Karpas-422 (cell line): ENCODE measurements at regions not wholly inside any gene's neighbourhood (a gene's known extent, or its start where the extent isn't known, plus 50 kb on each side); places are given as distances from the start of the nearest gene placed in this dataset.
"Not testable (repeated sequence)": the region's sequence is repeated elsewhere in the genome, so short reads cannot be mapped to it uniquely, and the experiment has no call there.

Experiments
- DNase-seq: peaks from one replicate; pipeline ENCODE4 v3.0.0-alpha.2; 2015
- H2AFZ ChIP-seq: fragments of 200-600 bp; sonication (generic); 2 replicates; pipeline ENCODE4 v1.6.1; 2014; ENCODE audit warnings: antibody characterized with exemption, low read length, mixed read lengths
- H3K27ac ChIP-seq: fragments of 200-600 bp; sonication (generic); 2 replicates; pipeline ENCODE4 v1.5.1; 2014; ENCODE audit warnings: mild to moderate bottlenecking, low read length, moderate library complexity
- H3K27me3 ChIP-seq: fragments of 200-600 bp; sonication (generic); 2 replicates; pipeline ENCODE4 v1.6.1; 2014; ENCODE audit warnings: low read length, mixed read lengths
- H3K36me3 ChIP-seq: fragments of 200-600 bp; sonication (generic); 2 replicates; pipeline ENCODE4 v1.6.1; 2014; ENCODE audit warnings: low read length, mixed read lengths; ENCODE audit not compliant: insufficient read depth
- H3K4me1 ChIP-seq: fragments of 200-600 bp; sonication (generic); 2 replicates; pipeline ENCODE4 v1.6.1; 2014; ENCODE audit warnings: mild to moderate bottlenecking, low read length, mixed read lengths
- H3K4me2 ChIP-seq: fragments of 200-600 bp; sonication (generic); 2 replicates; pipeline ENCODE4 v1.6.1; 2014; ENCODE audit warnings: low read length, low read depth, mild to moderate bottlenecking; ENCODE audit not compliant: poor library complexity, severe bottlenecking
- H3K4me3 ChIP-seq: fragments of 200-600 bp; sonication (generic); 2 replicates; pipeline ENCODE4 v1.5.1; 2014; ENCODE audit warnings: mild to moderate bottlenecking, antibody characterized with exemption, low read length, mixed read lengths
- H3K79me2 ChIP-seq: fragments of 200-600 bp; sonication (generic); 2 replicates; pipeline ENCODE4 v1.6.1; 2014; ENCODE audit warnings: mild to moderate bottlenecking, low read length, mixed read lengths
- H3K9ac ChIP-seq: fragments of 200-600 bp; sonication (generic); 2 replicates; pipeline ENCODE4 v1.6.0; 2014; ENCODE audit warnings: low read length
- H3K9me2 ChIP-seq: fragments of 200-600 bp; sonication (generic), shearing (Covaris generic); replicated peaks from 2 replicates; pipeline ENCODE4 v1.6.0; 2014; ENCODE audit warnings: mild to moderate bottlenecking, low read length, moderate library complexity; ENCODE audit not compliant: insufficient read depth
- H3K9me3 ChIP-seq: fragments of 300-700, 200-600 bp; sonication (generic); 2 replicates; pipeline ENCODE4 v1.6.1; 2014; ENCODE audit warnings: low read length, mixed read lengths
- H4K20me1 ChIP-seq: fragments of 200-600 bp; sonication (generic); 2 replicates; pipeline ENCODE4 v1.6.1; 2014; ENCODE audit warnings: mild to moderate bottlenecking, antibody characterized with exemption, low read length, low read depth; ENCODE audit not compliant: insufficient read depth

- H2AFZ ChIP-seq, H3K9me2 ChIP-seq, H3K9ac ChIP-seq, H3K27me3 ChIP-seq, H3K27ac ChIP-seq, H3K79me2 ChIP-seq, DNase-seq, H3K4me1 ChIP-seq, H3K4me2 ChIP-seq, H3K36me3 ChIP-seq, H3K4me3 ChIP-seq, H4K20me1 ChIP-seq, H3K9me3 ChIP-seq: not testable (repeated sequence)
These were observed 119.0 kb upstream of the ZNF469 start for GRCh38 chr16:88263681-88264287.

DNA sequence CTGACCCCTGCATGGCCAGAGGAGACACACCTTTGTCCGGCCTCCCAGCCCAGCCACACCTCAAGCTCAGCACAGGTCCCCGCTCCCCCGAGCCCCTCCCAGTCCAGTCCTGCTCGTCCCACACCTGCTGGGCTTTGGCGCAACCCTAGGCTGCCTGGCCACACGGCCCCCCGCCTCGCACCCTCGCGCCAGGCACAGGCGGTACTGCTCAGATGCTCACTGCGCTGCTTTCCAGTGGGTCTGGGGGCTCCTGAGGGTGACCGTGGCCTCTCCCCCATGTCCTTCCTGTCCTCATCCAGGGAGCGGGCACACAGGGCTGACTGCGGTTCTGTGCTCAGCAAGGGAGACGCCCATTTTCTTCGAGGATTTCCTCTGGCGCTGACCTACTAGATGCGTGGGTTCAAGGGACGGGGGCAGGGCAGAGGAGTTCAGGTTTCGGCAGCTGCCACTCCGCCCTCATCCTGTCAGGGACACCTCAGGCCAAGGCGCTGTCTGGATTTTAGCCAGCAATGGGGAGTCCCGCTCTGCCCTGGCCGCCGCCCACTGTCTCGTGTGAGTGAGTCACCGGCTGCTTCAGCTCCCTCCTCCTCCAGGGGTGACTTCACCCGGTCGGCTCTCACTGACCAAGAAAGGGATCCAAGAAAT, 118.0 kb upstream of the ZNF469 start:
- no peaks in the 10 kb centered on the region for H3K79me2 ChIP-seq
- H3K9me3 ChIP-seq = no peaks in the 10 kb centered on the region
- no peaks in the 10 kb centered on the region for H4K20me1 ChIP-seq
- H3K27ac ChIP-seq = no peak overlapping the region
- DNase-seq = no peak
- H3K36me3 ChIP-seq = no peaks in the 10 kb centered on the region
- no peak overlapping the region for H3K4me2 ChIP-seq
- no peaks in the 10 kb centered on the region for H3K27me3 ChIP-seq
- H3K9ac ChIP-seq = no peak overlapping the region
- H3K4me3 ChIP-seq = no peak overlapping the region
- H3K9me2 ChIP-seq = no peaks in the 10 kb centered on the region
- no peaks in the 10 kb centered on the region for H3K4me1 ChIP-seq
- no peak overlapping the region for H2AFZ ChIP-seq

DNA sequence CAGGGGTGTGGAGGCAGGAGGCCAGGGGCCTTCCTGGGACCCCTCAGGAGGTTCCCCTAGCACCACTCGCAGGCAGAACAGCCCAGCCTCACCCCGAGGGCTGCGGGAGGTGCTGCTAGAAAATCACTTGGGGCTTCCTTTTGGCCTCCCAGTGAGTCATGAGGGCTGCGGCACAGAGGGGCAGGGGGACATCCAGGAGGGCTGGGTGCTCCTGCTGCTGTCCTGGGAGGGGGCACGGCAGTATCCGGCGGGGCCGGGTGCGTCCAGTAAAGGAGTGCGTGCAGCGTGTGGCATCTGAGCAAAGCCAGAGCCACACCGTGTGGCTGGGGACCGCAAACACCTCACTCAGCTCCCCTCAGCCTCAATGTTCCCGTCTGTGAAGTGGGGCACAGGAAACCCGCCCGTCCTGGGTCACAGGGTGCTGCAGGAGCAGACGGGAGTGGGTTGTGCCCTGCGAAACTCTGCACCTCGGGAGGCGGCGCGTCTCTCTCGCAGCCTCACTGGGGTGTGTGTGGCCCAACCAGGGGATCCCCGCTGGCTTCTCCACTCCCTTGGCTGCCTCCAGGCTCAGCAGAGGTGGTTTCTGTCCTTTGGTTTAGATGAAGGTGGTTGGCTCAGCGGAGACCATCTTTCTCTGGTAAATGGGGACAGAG, 117.3 kb upstream of the ZNF469 start:
- H3K27ac ChIP-seq, H3K79me2 ChIP-seq: not testable (repeated sequence)

GRCh38 chr16:88266036-88266435, 116.7 kb upstream of the ZNF469 start:
- not testable (repeated sequence) for H3K4me1 ChIP-seq, H3K36me3 ChIP-seq, H3K9ac ChIP-seq, DNase-seq, H3K9me3 ChIP-seq, H3K4me2 ChIP-seq, H2AFZ ChIP-seq, H3K4me3 ChIP-seq, H3K27me3 ChIP-seq, H3K27ac ChIP-seq, H3K79me2 ChIP-seq, H3K9me2 ChIP-seq, H4K20me1 ChIP-seq

More for the DNA sequence above, 117.3 kb upstream of the ZNF469 start:
- H3K27me3 ChIP-seq, H3K4me1 ChIP-seq, H3K36me3 ChIP-seq, H3K4me3 ChIP-seq, H2AFZ ChIP-seq, H3K9ac ChIP-seq, H4K20me1 ChIP-seq, H3K9me2 ChIP-seq, H3K9me3 ChIP-seq, H3K4me2 ChIP-seq, DNase-seq: not testable (repeated sequence)

DNA sequence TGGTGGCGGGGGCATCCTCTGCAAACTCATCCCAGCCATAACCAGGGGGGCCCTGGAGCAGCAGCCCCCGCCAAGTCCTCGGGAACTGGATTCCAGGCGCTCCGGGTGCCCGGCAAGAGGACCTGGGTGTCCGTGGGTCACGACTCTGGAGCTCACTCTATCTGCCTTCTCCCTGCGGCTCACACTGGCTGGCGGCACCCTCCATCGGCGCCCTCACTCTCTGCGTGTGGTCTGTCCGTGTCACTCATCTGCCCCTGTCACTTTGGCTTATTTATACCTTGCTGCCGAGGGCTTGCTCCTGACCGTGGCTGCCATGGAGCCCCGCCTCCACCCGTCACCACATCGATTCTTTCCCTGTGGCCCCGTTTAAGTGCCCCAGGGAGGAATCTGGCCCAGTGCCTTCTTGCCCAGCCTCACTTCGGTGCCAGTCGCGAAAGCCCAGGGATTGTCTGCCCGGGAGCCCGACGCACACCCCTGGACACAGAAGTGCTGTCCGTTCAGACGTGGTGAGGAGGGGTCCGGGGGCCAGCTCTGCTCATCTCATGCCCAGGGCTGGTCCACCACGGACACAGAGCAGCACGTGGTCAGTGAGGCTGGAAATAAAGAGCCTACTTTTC, 115.7 kb upstream of the ZNF469 start:
- not testable (repeated sequence) for H4K20me1 ChIP-seq, H3K9ac ChIP-seq, H3K27me3 ChIP-seq

DNA sequence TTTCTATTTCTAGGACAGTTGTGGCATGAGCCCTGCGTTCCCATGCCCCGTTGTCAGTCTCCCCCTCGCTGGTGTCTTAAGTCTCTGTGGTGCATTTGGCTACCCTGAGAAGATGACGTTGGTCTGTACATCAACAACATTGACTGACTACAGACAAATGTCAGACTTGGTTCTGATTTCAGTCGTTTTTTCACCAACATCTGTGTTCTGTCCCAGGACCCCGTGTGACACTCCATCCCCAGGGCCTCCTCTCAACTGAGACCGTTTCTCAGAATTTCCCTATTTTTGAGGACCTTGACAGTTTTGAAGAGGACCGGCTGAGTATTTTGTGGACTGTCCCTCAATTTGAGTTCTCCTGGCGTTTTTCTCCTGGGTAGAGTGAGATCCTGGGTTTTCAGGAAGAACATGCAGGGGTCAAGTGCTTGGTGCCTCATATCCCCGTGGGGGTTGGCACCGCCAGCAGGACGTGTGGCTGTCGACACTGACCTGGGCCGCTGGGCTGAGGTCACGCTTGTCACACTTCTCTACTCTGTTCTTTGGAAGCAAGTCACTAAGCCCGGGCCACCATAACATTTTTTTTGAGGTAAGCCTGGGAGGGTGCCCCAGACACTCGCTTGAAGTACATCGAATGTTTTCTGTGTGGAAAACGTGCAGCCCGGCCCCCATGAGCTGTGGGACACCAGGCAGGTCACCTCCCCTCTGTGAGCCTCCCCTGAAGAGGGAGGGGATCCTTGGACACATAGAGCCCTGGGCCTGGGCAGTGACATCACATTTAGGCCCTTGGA, 114.4 kb upstream of the ZNF469 start:
- H3K27me3 ChIP-seq, H3K4me3 ChIP-seq, H3K4me1 ChIP-seq, H3K9me3 ChIP-seq, H4K20me1 ChIP-seq, DNase-seq, H3K27ac ChIP-seq, H3K79me2 ChIP-seq, H3K9ac ChIP-seq, H2AFZ ChIP-seq, H3K9me2 ChIP-seq, H3K36me3 ChIP-seq, H3K4me2 ChIP-seq: not testable (repeated sequence)

More for the DNA sequence above, 115.7 kb upstream of the ZNF469 start:
- not testable (repeated sequence) for H3K9me3 ChIP-seq, H3K79me2 ChIP-seq, H3K4me1 ChIP-seq, H3K4me2 ChIP-seq, H3K27ac ChIP-seq, H3K4me3 ChIP-seq, H3K9me2 ChIP-seq, DNase-seq, H2AFZ ChIP-seq, H3K36me3 ChIP-seq

DNA sequence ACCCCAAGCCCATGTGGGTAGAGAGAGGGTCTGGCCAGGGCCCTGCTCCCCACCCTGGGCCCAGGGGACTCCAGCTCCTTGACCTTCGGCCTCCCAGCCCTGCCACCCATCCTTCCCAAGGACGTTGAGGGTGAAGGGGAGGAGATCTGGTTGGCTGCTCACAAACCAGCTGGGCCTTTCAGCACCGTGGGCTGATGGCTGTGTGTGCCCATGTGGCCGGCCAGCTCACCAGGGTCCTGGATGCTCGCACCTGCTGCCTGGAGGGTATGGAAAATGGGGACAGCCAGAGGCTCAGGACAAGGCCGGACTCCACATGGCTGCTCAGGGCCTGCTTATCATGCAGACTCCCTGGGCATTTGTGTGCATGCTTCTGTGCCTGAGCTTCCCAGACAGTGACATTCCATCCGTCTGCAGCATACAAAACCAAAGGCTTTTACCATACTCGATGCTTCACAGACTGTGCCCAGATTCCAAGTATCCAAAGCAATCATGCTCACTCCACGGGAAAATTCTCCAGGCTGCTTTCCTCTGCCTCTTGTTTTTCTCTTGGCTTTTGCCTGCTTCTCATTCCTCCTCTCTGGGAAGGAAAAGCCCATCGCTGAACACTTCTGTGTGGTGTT, 112.5 kb upstream of the ZNF469 start:
- not testable (repeated sequence) for H3K9me3 ChIP-seq, H3K36me3 ChIP-seq, H3K79me2 ChIP-seq, DNase-seq, H3K27me3 ChIP-seq, H3K4me1 ChIP-seq, H3K4me2 ChIP-seq, H4K20me1 ChIP-seq, H3K9ac ChIP-seq, H3K27ac ChIP-seq, H3K9me2 ChIP-seq, H2AFZ ChIP-seq, H3K4me3 ChIP-seq

DNA sequence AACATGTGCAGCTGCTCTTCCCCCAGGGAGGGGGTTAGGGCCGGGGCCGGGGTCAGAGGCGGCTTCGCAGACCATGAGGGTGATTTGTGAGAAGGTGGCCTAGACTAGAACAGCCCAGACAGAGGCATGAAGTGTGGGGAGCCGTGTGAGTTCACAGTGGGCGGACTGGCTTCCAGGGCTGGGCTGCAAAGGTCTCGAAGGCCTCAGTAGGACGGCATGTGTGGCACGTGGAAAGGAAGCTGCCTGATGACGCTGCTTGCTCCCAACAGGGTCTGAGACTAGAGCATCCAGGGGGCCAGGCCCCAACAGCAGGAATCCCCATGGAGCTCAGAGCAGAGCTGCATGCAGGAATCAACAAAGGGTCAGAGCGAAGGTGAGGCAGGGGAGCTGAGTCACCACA, 111.5 kb upstream of the ZNF469 start:
- DNase-seq, H3K9me2 ChIP-seq, H2AFZ ChIP-seq, H3K4me3 ChIP-seq, H3K4me1 ChIP-seq, H3K79me2 ChIP-seq, H4K20me1 ChIP-seq, H3K9me3 ChIP-seq, H3K36me3 ChIP-seq, H3K4me2 ChIP-seq, H3K9ac ChIP-seq, H3K27ac ChIP-seq, H3K27me3 ChIP-seq: not testable (repeated sequence)
